ENCODE measurements at regions not wholly inside any gene's neighbourhood (a gene's known extent, or its start where the extent isn't known, plus 50 kb on each side); places are given as distances from the start of the nearest gene placed in this dataset.
"Not testable (repeated sequence)": the region's sequence is repeated elsewhere in the genome, so short reads cannot be mapped to it uniquely, and the experiment has no call there.

DNA sequence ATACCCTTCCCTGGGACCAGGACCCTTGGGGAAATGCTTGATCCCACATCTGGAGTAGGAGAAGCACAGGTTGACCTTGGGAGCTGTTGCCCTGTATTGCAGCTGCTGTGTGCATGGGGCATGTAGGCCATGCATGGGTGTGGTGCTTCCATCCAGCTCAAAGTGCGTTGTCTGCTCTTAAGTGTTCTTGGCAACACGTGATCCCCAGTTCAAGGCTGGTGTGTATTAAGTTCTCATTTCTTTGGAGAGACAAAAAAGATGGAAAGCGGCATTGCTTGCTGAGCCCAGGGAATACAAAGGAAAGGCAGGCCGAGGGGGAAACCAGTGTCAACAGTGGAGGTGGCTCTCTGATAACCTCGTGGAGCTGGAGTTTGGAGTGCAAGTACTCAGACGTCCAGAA, 110.7 kb downstream of the RTP5 start:
- no peak overlapping the region for H3K27ac ChIP-seq
- TF ChIP-seq ZFX (IDR thresholded peaks at IDR 0.05) (no peak), CTCF (conservative IDR thresholded peaks at IDR 0.05) (no peak)

DNA sequence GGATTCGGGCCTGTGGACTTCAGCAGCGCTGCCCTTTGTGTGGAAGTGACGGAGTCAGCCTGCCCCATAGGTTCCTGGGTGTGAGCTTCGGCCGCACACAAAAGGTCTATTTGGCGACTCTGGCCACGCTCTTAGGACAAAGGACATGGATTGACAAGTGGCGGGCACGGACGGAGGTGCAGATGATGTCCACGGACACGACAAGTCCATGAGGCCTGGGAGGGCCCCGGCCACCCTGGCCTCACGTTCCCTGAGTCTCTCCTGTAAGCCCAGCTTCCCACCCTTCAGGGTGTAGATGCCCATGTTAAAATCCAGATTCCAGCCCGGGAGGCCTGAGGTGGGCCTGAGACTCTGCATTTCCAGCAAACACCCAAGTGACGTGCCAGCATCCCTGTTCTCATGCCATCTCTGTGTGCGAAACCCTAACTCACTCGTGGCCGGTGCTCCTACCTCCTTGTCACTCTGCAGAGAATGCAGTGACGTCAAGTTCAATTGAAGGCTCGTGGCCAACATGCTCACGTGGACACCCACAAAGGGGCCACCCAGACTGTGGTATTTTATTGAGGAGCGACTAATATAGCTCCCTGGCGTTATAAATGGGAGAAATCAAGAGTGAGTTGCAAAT, 111.7 kb downstream of the RTP5 start:
- no peak overlapping the region for H3K27ac ChIP-seq
- TF ChIP-seq CTCF (conservative IDR thresholded peaks at IDR 0.05), result no peak
- no peak for TF ChIP-seq ZFX (IDR thresholded peaks at IDR 0.05)

GRCh38 chr2:241982706-241983570, 113.4 kb downstream of the RTP5 start:
- TF ChIP-seq CTCF (conservative IDR thresholded peaks at IDR 0.05) (no peak), ZFX (IDR thresholded peaks at IDR 0.05) (no peak)
- H3K27ac ChIP-seq, result no peak overlapping the region

GRCh38 chr2:241983571-241984270, 114.2 kb downstream of the RTP5 start:
- H3K27ac ChIP-seq, result no peak overlapping the region
- TF ChIP-seq ZFX (IDR thresholded peaks at IDR 0.05) (no peak), CTCF (conservative IDR thresholded peaks at IDR 0.05) (no peak)

GRCh38 chr2:241984271-241984655, 114.7 kb downstream of the RTP5 start:
- no peak overlapping the region for H3K27ac ChIP-seq
- TF ChIP-seq ZFX (IDR thresholded peaks at IDR 0.05), result no peak

DNA sequence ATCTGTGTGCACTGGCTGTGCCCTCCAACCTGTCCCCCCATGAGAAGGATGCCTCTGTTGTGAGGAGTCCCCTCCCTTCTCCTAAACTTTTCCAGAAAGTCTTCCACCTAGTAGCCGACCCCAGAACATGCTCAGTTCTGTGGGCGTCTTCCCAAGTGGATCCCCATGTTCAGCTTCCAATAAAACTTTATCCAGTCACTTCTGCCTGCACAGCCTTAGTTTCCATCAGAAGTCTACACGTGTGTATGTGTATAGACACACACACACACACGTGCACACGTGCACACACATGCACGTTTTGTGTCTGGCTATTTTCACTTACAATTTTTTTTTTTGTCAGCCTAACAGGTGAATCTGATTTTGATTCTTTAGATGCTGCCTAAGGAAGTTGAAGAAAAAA, 115.1 kb downstream of the RTP5 start:
- TF ChIP-seq ZFX (IDR thresholded peaks at IDR 0.05), result no peak
- TF ChIP-seq CTCF (conservative IDR thresholded peaks at IDR 0.05), result no peak
- no peak overlapping the region for H3K27ac ChIP-seq

GRCh38 chr2:241985161-241985985, 115.8 kb downstream of the RTP5 start:
- not testable (repeated sequence) for H3K27ac ChIP-seq

DNA sequence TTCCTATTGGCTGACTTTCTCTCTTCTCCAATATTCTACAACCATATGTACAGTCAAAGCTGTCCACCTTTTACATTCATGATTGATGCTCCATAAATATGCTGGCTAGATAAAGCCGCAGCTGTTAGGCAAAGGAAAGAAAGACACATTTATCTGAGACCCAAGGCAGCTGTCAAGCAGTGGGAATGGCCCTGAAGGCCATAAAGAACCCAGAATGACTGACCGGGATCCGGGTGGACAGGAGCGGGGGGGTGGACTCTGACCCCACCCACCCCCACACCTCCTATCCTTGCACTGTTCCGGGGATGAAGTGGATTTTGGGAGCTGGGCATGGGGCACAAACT, 116.4 kb downstream of the RTP5 start:
- no peak overlapping the region for H3K27ac ChIP-seq
- TF ChIP-seq ZFX (IDR thresholded peaks at IDR 0.05) (no peak), CTCF (conservative IDR thresholded peaks at IDR 0.05) (no peak)
